Neuronal stem cell (in vitro differentiated cells): ENCODE measurements at regions not wholly inside any gene's neighbourhood (a gene's known extent, or its start where the extent isn't known, plus 50 kb on each side); places are given as distances from the start of the nearest gene placed in this dataset.

ENCODE experiments used
- DNase-seq: peaks from one replicate; pipeline ENCODE4 v3.0.0-alpha.2; 2013; ENCODE audit warnings: low spot score
- H2AFZ ChIP-seq: one replicate; pipeline ENCODE4 v1.6.1; 2013; ENCODE audit warnings: mild to moderate bottlenecking, low read length, inconsistent platforms
- H2AK5ac ChIP-seq: 2 replicates; pipeline ENCODE4 v1.6.1; 2013; ENCODE audit warnings: low read depth, mild to moderate bottlenecking, inconsistent platforms, low read length, moderate library complexity, mixed read lengths
- H2BK120ac ChIP-seq: 2 replicates; pipeline ENCODE4 v1.6.1; 2013; ENCODE audit warnings: low read depth, mild to moderate bottlenecking, inconsistent platforms, low read length, moderate library complexity, mixed read lengths
- H2BK12ac ChIP-seq: one replicate; pipeline ENCODE4 v1.6.1; 2013; ENCODE audit warnings: low read length, inconsistent platforms
- H2BK15ac ChIP-seq: 2 replicates; pipeline ENCODE4 v1.6.1; 2013; ENCODE audit warnings: mild to moderate bottlenecking, low read length, inconsistent platforms, mixed read lengths
- H2BK5ac ChIP-seq: one replicate; pipeline ENCODE4 v1.6.1; 2013; ENCODE audit warnings: inconsistent platforms, mild to moderate bottlenecking, low read length, moderate library complexity
- H3K14ac ChIP-seq: one replicate; pipeline ENCODE4 v1.6.1; 2013; ENCODE audit warnings: low read length, inconsistent platforms
- H3K18ac ChIP-seq: 2 replicates; pipeline ENCODE4 v1.6.1; 2013; ENCODE audit warnings: low read length, inconsistent platforms
- H3K23ac ChIP-seq: 2 replicates; pipeline ENCODE4 v1.6.1; 2013; ENCODE audit warnings: low read depth, mild to moderate bottlenecking, mixed read lengths, low read length, inconsistent platforms; ENCODE audit not compliant: poor library complexity
- H3K27ac ChIP-seq: replicated peaks from 3 replicates; pipeline ENCODE4 v1.5.1; 2013; ENCODE audit warnings: low read length, inconsistent platforms
- H3K27me3 ChIP-seq, 3 experiments: 2 replicates each; pipeline ENCODE4 v1.6.1; 2013; ENCODE audit warnings: low read length in 3 of 3, mild to moderate bottlenecking in 2 of 3, inconsistent platforms in 1 of 3, low read depth in 1 of 3, mixed read lengths in 1 of 3, moderate library complexity in 1 of 3; ENCODE audit not compliant: control insufficient read depth in 3 of 3, insufficient read depth in 3 of 3
- H3K36me3 ChIP-seq, 2 donors: replicated peaks in 1 of 2; 2 replicates each; pipeline ENCODE4 v1.6.1; 2013; ENCODE audit warnings: low read length in 2 of 2; ENCODE audit not compliant: control insufficient read depth in 2 of 2, insufficient read depth in 2 of 2
- H3K4ac ChIP-seq: 2 replicates; pipeline ENCODE4 v1.6.1; 2013; ENCODE audit warnings: inconsistent platforms, mild to moderate bottlenecking, low read length, moderate library complexity
- H3K4me1 ChIP-seq, 2 donors: 1 replicate in 1 of 2; 2 replicates in 1 of 2; pipeline ENCODE4 v1.6.1; 2013; ENCODE audit warnings: low read length in 2 of 2, low read depth in 1 of 2; ENCODE audit not compliant: control insufficient read depth in 2 of 2, insufficient read depth in 1 of 2
- H3K4me2 ChIP-seq: one replicate; pipeline ENCODE4 v1.6.1; 2013; ENCODE audit warnings: mild to moderate bottlenecking, low read length, inconsistent platforms; ENCODE audit not compliant: insufficient read depth, poor library complexity, severe bottlenecking
- H3K4me3 ChIP-seq, 2 donors: 2 replicates each; pipeline ENCODE4 v1.5.1; 2013; ENCODE audit warnings: low read length in 2 of 2, mild to moderate bottlenecking in 2 of 2, inconsistent platforms in 1 of 2, moderate library complexity in 1 of 2
- H3K79me1 ChIP-seq: one replicate; pipeline ENCODE4 v1.6.1; 2013; ENCODE audit warnings: low read depth, mild to moderate bottlenecking, inconsistent platforms, low read length, moderate library complexity
- H3K9ac ChIP-seq: one replicate; pipeline ENCODE4 v1.6.1; 2013; ENCODE audit warnings: mild to moderate bottlenecking, low read depth, low read length, inconsistent platforms; ENCODE audit not compliant: poor library complexity
- H3K9me3 ChIP-seq, 2 donors: replicated peaks in 1 of 2; 2 replicates each; pipeline versions ENCODE3 to v1.6.1; 2013; ENCODE audit warnings: low read length in 2 of 2, mild to moderate bottlenecking in 2 of 2, inconsistent platforms in 1 of 2, low read depth in 1 of 2, mixed read lengths in 1 of 2, moderate library complexity in 1 of 2; ENCODE audit not compliant: control insufficient read depth in 2 of 2, insufficient read depth in 1 of 2
- H4K8ac ChIP-seq: one replicate; pipeline ENCODE4 v1.6.1; 2013; ENCODE audit warnings: low read depth, mild to moderate bottlenecking, inconsistent platforms, low read length, moderate library complexity
- H4K91ac ChIP-seq: one replicate; pipeline ENCODE4 v1.6.1; 2013; ENCODE audit warnings: low read length, low read depth, mild to moderate bottlenecking, inconsistent platforms; ENCODE audit not compliant: poor library complexity
- WGBS, 2 donors: extraction: QIAGEN DNeasy Blood & Tissue Kit; methylation state at CpG; one replicate each; pipeline ENCODE4 v1.1.7; 2013; ENCODE audit warnings: missing lambda C conversion rate in 2 of 2, mixed read lengths in 1 of 2; ENCODE audit not compliant: insufficient read length in 2 of 2, insufficient replicate concordance in 1 of 2; ENCODE audit errors: extremely low coverage in 2 of 2; 5-methylcytosine and 5-hydroxymethylcytosine counted together

DNA sequence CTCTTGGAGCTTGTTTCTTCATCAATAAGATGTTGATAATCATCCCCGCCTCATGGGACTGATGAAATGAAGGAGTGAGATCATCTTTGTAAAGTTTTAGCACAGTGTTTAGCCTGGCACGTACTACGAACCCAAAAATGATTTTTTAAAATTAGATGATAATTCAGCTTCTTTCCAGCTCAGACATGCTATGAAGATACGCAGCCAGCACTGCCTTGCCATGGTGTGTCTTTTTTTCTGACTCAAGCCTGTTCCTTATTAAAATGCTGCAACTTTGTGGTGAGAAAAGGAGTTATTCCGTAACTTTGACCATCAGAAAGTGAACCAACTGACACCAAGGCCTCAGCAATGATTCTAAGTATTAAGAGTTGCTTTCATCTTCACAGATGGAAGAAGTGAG, 269.0 kb downstream of the LTN1 start:
- Histone ChIP-seq H2BK5ac (no peak overlapping the region), H3K18ac (no peak overlapping the region)

DNA sequence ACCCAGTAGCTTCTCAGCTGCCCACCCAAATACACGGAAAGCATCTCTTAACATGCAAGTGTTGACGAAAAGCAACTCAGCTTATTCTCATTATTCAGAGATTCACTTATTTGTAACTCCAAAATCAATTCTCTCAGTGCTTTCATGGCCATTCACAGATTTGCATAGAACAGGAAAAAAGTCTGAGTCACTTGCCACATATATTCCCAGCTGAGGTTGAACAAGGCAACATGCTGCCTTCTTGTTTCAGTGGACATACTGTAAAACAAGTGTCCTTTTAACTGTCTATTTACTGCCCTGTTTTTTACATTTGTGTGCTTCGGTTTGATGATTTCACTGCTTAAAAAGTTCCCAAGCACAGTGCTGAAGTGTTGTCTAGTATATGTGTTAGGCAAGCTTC, 273.0 kb downstream of the LTN1 start:
- Histone ChIP-seq H3K4me1 (no peaks in the 10 kb centered on the region), H3K4me3 (no peak overlapping the region), H3K79me1 (no peaks in the 10 kb centered on the region), H3K36me3 (no peaks in the 10 kb centered on the region), H2AFZ (no peak overlapping the region), H2BK120ac (no peak overlapping the region), H3K27me3 (no peaks in the 10 kb centered on the region), H3K23ac (no peak overlapping the region), H4K91ac (no peak overlapping the region), H3K9ac (no peak overlapping the region), H3K27ac (no peak overlapping the region), H2BK5ac (no peak overlapping the region), H3K18ac (no peak overlapping the region), H3K4me2 (no peak overlapping the region), H2AK5ac (no peak overlapping the region), H2BK12ac (no peak overlapping the region), H3K4ac (no peak overlapping the region), H2BK15ac (no peak overlapping the region), H4K8ac (no peak overlapping the region), H3K9me3 (no peaks in the 10 kb centered on the region), H3K14ac (no peak overlapping the region)
- DNase-seq = no peak
- WGBS, 2 donors = no CpG with 5 or more reads among the region's 3 CpGs

More for the DNA sequence above, 269.0 kb downstream of the LTN1 start:
- no peak overlapping the region for H2BK120ac ChIP-seq
- no peaks in the 10 kb centered on the region for H3K9me3 ChIP-seq
- H3K4me2 ChIP-seq = no peak overlapping the region
- H3K23ac ChIP-seq = no peak overlapping the region
- no peak overlapping the region for H2BK12ac ChIP-seq
- H4K8ac ChIP-seq = no peak overlapping the region
- H2BK15ac ChIP-seq = no peak overlapping the region
- H3K4me3 ChIP-seq = no peak overlapping the region
- no peaks in the 10 kb centered on the region for H3K79me1 ChIP-seq
- no peak overlapping the region for H3K9ac ChIP-seq
- no peak overlapping the region for H4K91ac ChIP-seq
- no peak overlapping the region for H3K4ac ChIP-seq
- no peak overlapping the region for H3K27ac ChIP-seq
- H3K4me1 ChIP-seq = no peaks in the 10 kb centered on the region
- no peak overlapping the region for H2AFZ ChIP-seq
- DNase-seq = no peak
- H3K14ac ChIP-seq = no peak overlapping the region
- no peaks in the 10 kb centered on the region for H3K36me3 ChIP-seq
- no peak overlapping the region for H2AK5ac ChIP-seq
- no CpG with 5 or more reads among the region's 5 CpGs for WGBS, 2 donors
- H3K27me3 ChIP-seq = no peaks in the 10 kb centered on the region

- Histone ChIP-seq H2BK12ac (no peak overlapping the region), H3K9me3 (no peaks in the 10 kb centered on the region), H3K27me3 (no peaks in the 10 kb centered on the region), H3K27ac (no peak overlapping the region), H3K79me1 (no peaks in the 10 kb centered on the region), H3K14ac (no peak overlapping the region), H2BK120ac (no peak overlapping the region), H3K4me1 (no peaks in the 10 kb centered on the region), H4K8ac (no peak overlapping the region), H3K36me3 (no peaks in the 10 kb centered on the region), H3K4me2 (no peak overlapping the region), H3K9ac (no peak overlapping the region), H3K4me3 (no peak overlapping the region), H2AFZ (no peak overlapping the region), H3K23ac (no peak overlapping the region), H2BK5ac (no peak overlapping the region), H4K91ac (no peak overlapping the region), H3K4ac (no peak overlapping the region), H2AK5ac (no peak overlapping the region), H2BK15ac (no peak overlapping the region), H3K18ac (no peak overlapping the region)
- WGBS, 2 donors = no CpG with 5 or more reads among the region's 1 CpG
- no peak for DNase-seq
Measured at GRCh38 chr21:28714777-28715464, 277.8 kb downstream of the LTN1 start.

DNA sequence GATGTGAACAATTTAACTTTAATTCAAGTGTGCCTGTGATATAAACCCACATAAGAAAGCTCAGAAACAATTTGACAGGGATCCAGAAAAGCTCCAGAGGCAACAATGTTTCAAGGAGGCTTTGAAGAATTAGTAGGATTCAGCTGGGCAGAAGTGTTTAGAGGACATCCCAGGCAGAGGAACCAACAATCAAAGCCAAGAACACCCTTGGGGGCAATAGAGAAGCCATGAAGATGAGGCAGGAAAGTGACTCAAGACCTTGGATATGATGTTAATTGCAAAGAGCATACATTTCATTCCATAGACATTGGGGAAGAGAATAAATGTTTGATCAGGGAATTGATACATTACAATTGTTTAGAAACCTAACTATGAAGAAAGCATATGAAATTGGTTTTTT, 280.3 kb downstream of the LTN1 start:
- H3K9ac ChIP-seq = no peak overlapping the region
- no peak overlapping the region for H3K4me2 ChIP-seq
- no peaks in the 10 kb centered on the region for H3K36me3 ChIP-seq
- H2BK5ac ChIP-seq = no peak overlapping the region
- no peak overlapping the region for H3K27ac ChIP-seq
- no peak overlapping the region for H2AK5ac ChIP-seq
- H4K91ac ChIP-seq = no peak overlapping the region
- H4K8ac ChIP-seq = no peak overlapping the region
- no peak overlapping the region for H3K4ac ChIP-seq
- no peak overlapping the region for H2BK12ac ChIP-seq
- no peak overlapping the region for H2AFZ ChIP-seq
- no peaks in the 10 kb centered on the region for H3K4me1 ChIP-seq
- H3K4me3 ChIP-seq = no peak overlapping the region
- no peaks in the 10 kb centered on the region for H3K27me3 ChIP-seq
- H3K14ac ChIP-seq = no peak overlapping the region
- no peak overlapping the region for H3K23ac ChIP-seq
- H3K18ac ChIP-seq = no peak overlapping the region
- no peak overlapping the region for H2BK120ac ChIP-seq
- H3K79me1 ChIP-seq = no peaks in the 10 kb centered on the region
- no peak for DNase-seq
- no peaks in the 10 kb centered on the region for H3K9me3 ChIP-seq
- H2BK15ac ChIP-seq = no peak overlapping the region
